Left ventricle myocardium inferior (tissue), 1 donor: ENCODE measurements at regions not wholly inside any gene's neighbourhood (a gene's known extent, or its start where the extent isn't known, plus 50 kb on each side); places are given as distances from the start of the nearest gene placed in this dataset.

Experiments used
- DNase-seq: peaks from one replicate; pipeline ENCODE4 v3.0.0-alpha.2; 2020
- H3K27ac ChIP-seq: fragments of 200-600 bp; replicated peaks from 2 replicates; pipeline ENCODE4 v1.8.0; 2021
- H3K27me3 ChIP-seq: fragments of 200-600 bp; 2 replicates; pipeline ENCODE4 v1.8.0; 2021; ENCODE audit warnings: low read depth
- H3K36me3 ChIP-seq: fragments of 200-600 bp; 2 replicates; pipeline ENCODE4 v1.8.0; 2021
- H3K4me1 ChIP-seq: fragments of 200-600 bp; 2 replicates; pipeline ENCODE4 v1.8.0; 2021
- H3K4me3 ChIP-seq: fragments of 200-600 bp; 2 replicates; pipeline ENCODE4 v1.8.0; 2021; ENCODE audit warnings: mild to moderate bottlenecking, moderate library complexity
- H3K9me3 ChIP-seq: fragments of 200-600 bp; replicated peaks from 2 replicates; pipeline ENCODE4 v1.8.0; 2021
- CTCF ChIP-seq: fragments of 200-600 bp; IDR thresholded peaks from 2 replicates; pipeline ENCODE4 v1.8.0; 2021; ENCODE audit warnings: antibody characterized with exemption, mild to moderate bottlenecking, borderline replicate concordance
- intact Hi-C: fragments of 100-400 bp; cut with micrococcal nuclease; formaldehyde crosslinking; loops from one replicate; pipeline ENCODE4 v1.11.0; 2022
- donor health status: DM: no; HTN: yes; CAD: no; lungs with severe emphysema.

- no peak for DNase-seq
- H3K9me3 ChIP-seq = peaks cover 9% of the 10 kb centered on the region
- H3K27ac ChIP-seq = no peak overlapping the region
- no peak for TF ChIP-seq CTCF
- intact Hi-C loops = no loop called here
- H3K4me1 ChIP-seq = no peaks in the 10 kb centered on the region
- H3K4me3 ChIP-seq = no peak overlapping the region
- no peaks in the 10 kb centered on the region for H3K27me3 ChIP-seq
- no peaks in the 10 kb centered on the region for H3K36me3 ChIP-seq
Observed at GRCh38 chr2:192657362-192657761, 462.6 kb upstream of the TMEFF2 start.

GRCh38 chr2:192655916-192656315 lies 461.2 kb upstream of the TMEFF2 start:
- Histone ChIP-seq H3K36me3 (no peaks in the 10 kb centered on the region), H3K27me3 (no peaks in the 10 kb centered on the region), H3K4me1 (no peaks in the 10 kb centered on the region), H3K27ac (no peak overlapping the region), H3K4me3 (no peak overlapping the region), H3K9me3 (peaks cover 9% of the 10 kb centered on the region)
- no peak for TF ChIP-seq CTCF
- DNase-seq = no peak
- intact Hi-C loops = no loop called here

- no peak for DNase-seq
- H3K9me3 ChIP-seq = no peaks in the 10 kb centered on the region
- H3K27ac ChIP-seq = no peak overlapping the region
- TF ChIP-seq CTCF = no peak
- intact Hi-C loops = no loop called here
- no peaks in the 10 kb centered on the region for H3K36me3 ChIP-seq
- no peaks in the 10 kb centered on the region for H3K4me1 ChIP-seq
- no peak overlapping the region for H3K4me3 ChIP-seq
- H3K27me3 ChIP-seq = no peaks in the 10 kb centered on the region
Observed at GRCh38 chr2:192645811-192646598, 451.3 kb upstream of the TMEFF2 start.

GRCh38 chr2:192634557-192634956 lies 439.8 kb upstream of the TMEFF2 start:
- intact Hi-C loops = no loop called here

GRCh38 chr2:192628017-192628416 lies 433.3 kb upstream of the TMEFF2 start:
- no peak overlapping the region for H3K4me3 ChIP-seq
- no peaks in the 10 kb centered on the region for H3K4me1 ChIP-seq
- H3K9me3 ChIP-seq = no peaks in the 10 kb centered on the region
- H3K36me3 ChIP-seq = no peaks in the 10 kb centered on the region
- no peak for DNase-seq
- no peak for TF ChIP-seq CTCF
- no peak overlapping the region for H3K27ac ChIP-seq
- intact Hi-C loops = no loop called here
- no peaks in the 10 kb centered on the region for H3K27me3 ChIP-seq

More at GRCh38 chr2:192634557-192634956, 439.8 kb upstream of the TMEFF2 start:
- H3K36me3 ChIP-seq = no peaks in the 10 kb centered on the region
- peaks cover 7% of the 10 kb centered on the region for H3K9me3 ChIP-seq
- no peak for TF ChIP-seq CTCF
- H3K4me3 ChIP-seq = no peak overlapping the region
- H3K27ac ChIP-seq = no peak overlapping the region
- DNase-seq = no peak
- no peaks in the 10 kb centered on the region for H3K27me3 ChIP-seq
- no peaks in the 10 kb centered on the region for H3K4me1 ChIP-seq
